HCT116 (cell line): ENCODE measurements at regions not wholly inside any gene's neighbourhood (a gene's known extent, or its start where the extent isn't known, plus 50 kb on each side); places are given as distances from the start of the nearest gene placed in this dataset.

Source experiments
- ATAC-seq: fragments of 200-7000 bp; cut with Tn5 transposase; 2 replicates; pipeline ENCODE4 v1.9.1; 2020; ENCODE audit warnings: mild to moderate bottlenecking, moderate library complexity
- BruUV-seq: library from RNA; stranded (reverse); fragments of 400-500 nt; replicated peaks from 2 replicates; lab custom pipeline; 2021; lab: Mats Ljungman, UMichigan
- CTCF ChIA-PET: fragments of 300-600 bp; sonication (Branson Sonifier 250); formaldehyde crosslinking; loops from one replicate; lab custom pipeline; 2021; ENCODE audit warnings: antibody characterized with exemption; lab: Charles Lee
- POLR2A ChIA-PET: fragments of 300-600, 350-600 bp; sonication (Branson Sonifier 250); formaldehyde crosslinking; loops from one replicate; lab custom pipeline; 2021; ENCODE audit warnings: antibody characterized with exemption; lab: Charles Lee
- RAD21 ChIA-PET, 2 experiments: fragments of 300-600 bp; sonication (Branson Sonifier 250); formaldehyde crosslinking; loops; one replicate each; lab custom pipeline; 2023; ENCODE audit warnings: low total read pairs in 2 of 2; ENCODE audit not compliant: uncharacterized antibody in 2 of 2, unreplicated experiment in 2 of 2, low non-redundant PET in 1 of 2; lab: Charles Lee
- DNase-seq: peaks from one replicate; pipeline ENCODE4 v3.0.0-alpha.2; 2010; ENCODE audit warnings: low read depth, low spot score
- H2AFZ ChIP-seq: fragments of 200-600 bp; shearing (Covaris generic), sonication (generic); 2 replicates; pipeline ENCODE4 v1.6.1; 2017; ENCODE audit warnings: low read depth, mixed run types, mixed read lengths, antibody characterized with exemption, low read length; ENCODE audit not compliant: poor library complexity, severe bottlenecking
- H3K27ac ChIP-seq: 2 replicates; pipeline ENCODE4 v1.5.1; 2012; ENCODE audit warnings: low read depth, low read length
- H3K27me3 ChIP-seq: fragments of 200-600 bp; sonication (generic); 2 replicates; pipeline ENCODE4 v1.6.1; 2016; ENCODE audit warnings: mixed run types, low read length, mixed read lengths; ENCODE audit not compliant: insufficient read depth
- H3K36me3 ChIP-seq, 2 experiments: fragments of 200-500 bp in 1 of 2; fragments of 200-600 bp in 1 of 2; sonication (Bioruptor generic) in 1 of 2; sonication (generic) in 1 of 2; 2 replicates each; pipeline versions ENCODE4 v1.5.1 to v1.6.1; 2014 to 2016; ENCODE audit warnings: low read length in 2 of 2, inconsistent platforms in 1 of 2, mixed read lengths in 1 of 2, mixed run types in 1 of 2; ENCODE audit not compliant: insufficient read depth in 2 of 2, control insufficient read depth in 1 of 2
- H3K4me1 ChIP-seq, 2 experiments: fragments of 200-600 bp in 1 of 2; sonication (generic) in 1 of 2; 2 replicates each; pipeline versions ENCODE4 v1.5.1 to v1.6.1; 2012 to 2017; ENCODE audit warnings: low read length in 2 of 2, inconsistent platforms in 1 of 2, mild to moderate bottlenecking in 1 of 2, mixed read lengths in 1 of 2, mixed run types in 1 of 2, moderate library complexity in 1 of 2; ENCODE audit not compliant: insufficient read depth in 2 of 2, control insufficient read depth in 1 of 2
- H3K4me2 ChIP-seq: fragments of 200-600 bp; sonication (generic); 2 replicates; pipeline ENCODE4 v1.6.1; 2017; ENCODE audit warnings: mixed run types, low read length, mixed read lengths
- H3K4me3 ChIP-seq, 2 experiments: fragments of 200-600 bp in 1 of 2; sonication (generic) in 1 of 2; replicated peaks in 1 of 2; 2 replicates each; pipeline ENCODE4 v1.5.1; 2011 to 2016; ENCODE audit warnings: low read length in 2 of 2, control low read depth in 1 of 2, low read depth in 1 of 2, mild to moderate bottlenecking in 1 of 2, mixed read lengths in 1 of 2, mixed run types in 1 of 2
- H3K79me2 ChIP-seq: fragments of 200-600 bp; sonication (generic); 2 replicates; pipeline ENCODE4 v1.6.1; 2017; ENCODE audit warnings: mild to moderate bottlenecking, mixed run types, low read length, moderate library complexity, mixed read lengths; ENCODE audit not compliant: insufficient read depth
- H3K9ac ChIP-seq: fragments of 200-600 bp; sonication (generic); 2 replicates; pipeline ENCODE4 v1.6.1; 2016; ENCODE audit warnings: low read length, mixed read lengths
- H3K9me2 ChIP-seq: fragments of 200-600 bp; sonication (generic), shearing (Covaris generic); 2 replicates; pipeline ENCODE4 v1.6.1; 2017; ENCODE audit warnings: mixed run types, mild to moderate bottlenecking, moderate library complexity; ENCODE audit not compliant: insufficient read depth
- H3K9me3 ChIP-seq, 2 experiments: fragments of 200-500 bp in 1 of 2; fragments of 200-600 bp in 1 of 2; sonication (Bioruptor generic) in 1 of 2; sonication (generic) in 1 of 2; 2 replicates each; pipeline ENCODE4 v1.6.1; 2014 to 2017; ENCODE audit warnings: low read length in 2 of 2, mixed read lengths in 2 of 2, inconsistent platforms in 1 of 2, low read depth in 1 of 2, mild to moderate bottlenecking in 1 of 2, mixed run types in 1 of 2, moderate library complexity in 1 of 2; ENCODE audit not compliant: control insufficient read depth in 1 of 2, insufficient read depth in 1 of 2
- H4K20me1 ChIP-seq: fragments of 200-600 bp; sonication (generic), shearing (Covaris generic); 2 replicates; pipeline ENCODE4 v1.6.1; 2017; ENCODE audit warnings: mixed run types, mild to moderate bottlenecking, moderate library complexity; ENCODE audit not compliant: insufficient read depth
- ATF3 ChIP-seq: IDR thresholded peaks from 2 replicates; pipeline ENCODE4 v1.6.1; 2012
- CBX3 ChIP-seq: IDR thresholded peaks from 2 replicates; pipeline ENCODE4 v1.6.1; 2012; ENCODE audit warnings: low read depth
- CEBPB ChIP-seq: IDR thresholded peaks from 2 replicates; pipeline ENCODE4 v1.6.1; 2012; ENCODE audit warnings: low read depth
- CTCF ChIP-seq, 3 experiments: fragments of 200-600 bp in 1 of 3; sonication (generic) in 1 of 3; IDR thresholded peaks in 2 of 3; conservative IDR thresholded peaks in 1 of 3; 2 replicates each; pipeline ENCODE4 v1.5.1; 2012 to 2017; ENCODE audit warnings: low read depth in 2 of 3, low read length in 2 of 3, antibody characterized with exemption in 1 of 3, borderline replicate concordance in 1 of 3, control low read depth in 1 of 3, mild to moderate bottlenecking in 1 of 3, mixed read lengths in 1 of 3, mixed run types in 1 of 3, moderate library complexity in 1 of 3; ENCODE audit not compliant: insufficient read depth in 1 of 3
- EGR1 ChIP-seq: IDR thresholded peaks from 2 replicates; pipeline ENCODE4 v1.6.1; 2012; ENCODE audit warnings: low read depth
- EZH2 ChIP-seq: fragments of 200-600 bp; sonication (generic); IDR thresholded peaks from 2 replicates; pipeline ENCODE4 v1.6.1; 2017; ENCODE audit warnings: antibody characterized with exemption, mixed run types
- EZH2phosphoT487 ChIP-seq: fragments of 200-600 bp; IDR thresholded peaks from 2 replicates; pipeline ENCODE4 v1.6.1; 2018; ENCODE audit warnings: antibody characterized with exemption, borderline replicate concordance
- FOSL1 ChIP-seq: IDR thresholded peaks from 2 replicates; pipeline ENCODE4 v1.6.1; 2012; ENCODE audit warnings: low read depth
- JUND ChIP-seq: IDR thresholded peaks from 2 replicates; pipeline ENCODE4 v1.6.1; 2012
- MAX ChIP-seq: IDR thresholded peaks from 2 replicates; pipeline ENCODE4 v1.6.1; 2012
- POLR2A ChIP-seq: IDR thresholded peaks from 2 replicates; pipeline ENCODE4 v1.7.0; 2011; ENCODE audit warnings: borderline replicate concordance; ENCODE audit not compliant: insufficient read depth, insufficient read length; ENCODE audit errors: extremely low read depth
- POLR2AphosphoS5 ChIP-seq: IDR thresholded peaks from 2 replicates; pipeline ENCODE4 v1.6.1; 2011; ENCODE audit warnings: mild to moderate bottlenecking, low read depth, low read length, moderate library complexity
- RAD21 ChIP-seq: IDR thresholded peaks from 2 replicates; pipeline ENCODE4 v1.6.1; 2012; ENCODE audit warnings: low read depth, mild to moderate bottlenecking
- SIN3A ChIP-seq: IDR thresholded peaks from 2 replicates; pipeline ENCODE4 v1.6.1; 2012; ENCODE audit warnings: low read depth
- YY1 ChIP-seq: IDR thresholded peaks from 2 replicates; pipeline ENCODE4 v1.6.1; 2011; ENCODE audit warnings: low read length, low read depth, moderate library complexity, mild to moderate bottlenecking; ENCODE audit not compliant: insufficient replicate concordance; ENCODE audit errors: extremely low read depth
- ZFX ChIP-seq: fragments of 450-650 bp; IDR thresholded peaks from 2 replicates; pipeline ENCODE4 v1.6.1; 2017
- ZNF274 ChIP-seq: fragments of 200-500 bp; sonication (Bioruptor generic); IDR thresholded peaks from 2 replicates; pipeline ENCODE4 v1.6.1; 2014; ENCODE audit warnings: mild to moderate bottlenecking, low read depth, low read length, inconsistent platforms
- intact Hi-C: fragments of 100-400 bp; cut with micrococcal nuclease; formaldehyde crosslinking; loops from 2 replicates; pipeline ENCODE4 v1.10.0; 2022

DNA sequence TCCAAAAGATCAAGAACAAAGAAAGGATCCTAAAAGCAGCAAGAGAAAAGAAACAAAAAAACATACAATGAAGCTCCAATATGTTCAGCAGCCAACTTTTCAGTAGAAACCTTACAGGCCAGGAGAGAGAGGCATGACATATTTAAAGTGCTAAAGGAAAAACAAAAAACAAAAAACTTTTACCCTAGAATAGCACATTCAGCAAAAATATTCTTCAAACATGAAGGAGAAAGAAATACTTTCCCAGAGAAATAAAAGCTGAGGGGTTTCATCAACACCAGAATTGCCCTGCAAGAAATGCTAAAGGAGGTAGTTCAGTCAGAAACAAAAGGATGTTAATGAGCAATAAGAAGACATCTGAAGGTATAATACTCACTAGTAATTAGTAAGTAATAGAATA lies 753.5 kb upstream of the POT1 start:
- intact Hi-C loops: no loop called here
- TF ChIP-seq EZH2: no peak
- no peak for TF ChIP-seq FOSL1
- TF ChIP-seq ATF3: no peak
- no peak for TF ChIP-seq CTCF (IDR thresholded peaks at IDR 0.05 in 2 of 3, conservative IDR thresholded peaks at IDR 0.05 in 1 of 3; ENCODE audit: borderline replicate concordance in 1 of 3, insufficient read depth in 1 of 3, low read depth in 2 of 3, low read length in 2 of 3)
- no peak for TF ChIP-seq EZH2phosphoT487
- TF ChIP-seq MAX: no peak
- TF ChIP-seq POLR2A: no peak
- TF ChIP-seq SIN3A: no peak
- TF ChIP-seq YY1: no peak
- TF ChIP-seq RAD21: no peak
- TF ChIP-seq ZNF274: no peak
- no peak for TF ChIP-seq JUND
- no peak for TF ChIP-seq CBX3
- no peak for TF ChIP-seq POLR2AphosphoS5
- TF ChIP-seq ZFX: no peak
- no peak for TF ChIP-seq CEBPB
- no peak for TF ChIP-seq EGR1
- ChIA-PET CTCF (no interaction called here), POLR2A (no interaction called here), RAD21 (no interaction called here)
- Histone ChIP-seq H3K4me1 (no peaks in the 10 kb centered on the region), H2AFZ (no peak overlapping the region), H3K79me2 (no peaks in the 10 kb centered on the region), H3K4me2 (no peak overlapping the region), H3K9ac (no peak overlapping the region), H4K20me1 (no peaks in the 10 kb centered on the region), H3K27me3 (no peaks in the 10 kb centered on the region), H3K36me3 (no peaks in the 10 kb centered on the region), H3K9me3 (no peaks in the 10 kb centered on the region), H3K4me3 (no peak overlapping the region), H3K27ac (no peak overlapping the region), H3K9me2 (no peaks in the 10 kb centered on the region)
- no peak for ATAC-seq
- DNase-seq: no peak
- no TSS peak for BruUV-seq
